HL-60 (cell line): ENCODE measurements at regions not wholly inside any gene's neighbourhood (a gene's known extent, or its start where the extent isn't known, plus 50 kb on each side); places are given as distances from the start of the nearest gene placed in this dataset.

Experiments
- DNase-seq, 2 experiments: peaks; one replicate each; pipeline ENCODE4 v3.0.0-alpha.2; 2010 to 2020; ENCODE audit warnings: low read depth in 1 of 2, low spot score in 1 of 2
- H3K27ac ChIP-seq: fragments of 250-450 bp; sonication (Bioruptor Pico); replicated peaks from 2 replicates; pipeline ENCODE4 v1.5.1; 2020; ENCODE audit warnings: mild to moderate bottlenecking, moderate library complexity
- H3K27me3 ChIP-seq: fragments of 250-450 bp; sonication (Bioruptor Pico); 2 replicates; pipeline ENCODE4 v1.5.1; 2021; ENCODE audit warnings: mild to moderate bottlenecking, moderate library complexity; ENCODE audit not compliant: insufficient read depth, poor library complexity, severe bottlenecking
- H3K4me3 ChIP-seq: replicated peaks from 2 replicates; pipeline ENCODE4 v1.5.1; 2011; ENCODE audit warnings: mild to moderate bottlenecking, control low read depth, low read length; ENCODE audit not compliant: insufficient read depth
- GABPA ChIP-seq: IDR thresholded peaks from 2 replicates; pipeline ENCODE4 v1.6.1; 2012; ENCODE audit warnings: low read depth
- POLR2AphosphoS5 ChIP-seq: IDR thresholded peaks from 2 replicates; pipeline ENCODE4 v1.6.1; 2012; ENCODE audit warnings: low read depth
- SPI1 ChIP-seq: IDR thresholded peaks from 2 replicates; pipeline ENCODE4 v1.6.1; 2012; ENCODE audit warnings: low read depth, mild to moderate bottlenecking, borderline replicate concordance
- TF ChIP-seq, protein P1 (sequence below): IDR thresholded peaks from one replicate; pipeline ENCODE4 v1.5.1; 2011; ENCODE audit warnings: low read length, control low read depth, inconsistent platforms; ENCODE audit not compliant: insufficient read depth
- TF ChIP-seq, protein P2 (sequence below): IDR thresholded peaks from 2 replicates; pipeline ENCODE4 v1.6.1; 2012; ENCODE audit warnings: low read depth; ENCODE audit not compliant: insufficient replicate concordance

DNA sequence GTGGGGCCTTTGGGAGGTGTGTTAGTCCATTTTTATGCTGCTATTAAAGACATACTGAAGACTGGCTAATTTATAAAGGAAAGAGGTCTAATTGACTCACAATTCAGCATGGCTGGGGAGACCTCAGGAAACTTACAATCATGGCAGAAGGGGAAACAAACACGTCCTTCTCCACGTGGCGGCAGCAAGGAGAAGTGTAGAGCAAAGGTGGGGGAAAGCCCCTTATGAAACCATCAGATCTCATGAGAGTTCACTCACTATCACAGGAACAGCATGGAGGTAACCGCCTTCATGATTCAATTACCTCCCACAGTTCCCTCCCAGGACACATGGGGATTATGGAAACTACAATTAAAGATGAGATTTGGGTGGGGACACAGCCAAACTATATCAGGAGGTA lies 187.1 kb upstream of the OSR1 start:
- Histone ChIP-seq H3K4me3 (no peak overlapping the region), H3K27ac (no peak overlapping the region), H3K27me3 (no peaks in the 10 kb centered on the region)
- no peak for DNase-seq
- TF ChIP-seq SPI1 (no peak), GABPA (no peak), POLR2AphosphoS5 (no peak)
- TF ChIP-seq, protein P1, sequence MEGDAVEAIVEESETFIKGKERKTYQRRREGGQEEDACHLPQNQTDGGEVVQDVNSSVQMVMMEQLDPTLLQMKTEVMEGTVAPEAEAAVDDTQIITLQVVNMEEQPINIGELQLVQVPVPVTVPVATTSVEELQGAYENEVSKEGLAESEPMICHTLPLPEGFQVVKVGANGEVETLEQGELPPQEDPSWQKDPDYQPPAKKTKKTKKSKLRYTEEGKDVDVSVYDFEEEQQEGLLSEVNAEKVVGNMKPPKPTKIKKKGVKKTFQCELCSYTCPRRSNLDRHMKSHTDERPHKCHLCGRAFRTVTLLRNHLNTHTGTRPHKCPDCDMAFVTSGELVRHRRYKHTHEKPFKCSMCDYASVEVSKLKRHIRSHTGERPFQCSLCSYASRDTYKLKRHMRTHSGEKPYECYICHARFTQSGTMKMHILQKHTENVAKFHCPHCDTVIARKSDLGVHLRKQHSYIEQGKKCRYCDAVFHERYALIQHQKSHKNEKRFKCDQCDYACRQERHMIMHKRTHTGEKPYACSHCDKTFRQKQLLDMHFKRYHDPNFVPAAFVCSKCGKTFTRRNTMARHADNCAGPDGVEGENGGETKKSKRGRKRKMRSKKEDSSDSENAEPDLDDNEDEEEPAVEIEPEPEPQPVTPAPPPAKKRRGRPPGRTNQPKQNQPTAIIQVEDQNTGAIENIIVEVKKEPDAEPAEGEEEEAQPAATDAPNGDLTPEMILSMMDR, result no peak
- TF ChIP-seq, protein P2, sequence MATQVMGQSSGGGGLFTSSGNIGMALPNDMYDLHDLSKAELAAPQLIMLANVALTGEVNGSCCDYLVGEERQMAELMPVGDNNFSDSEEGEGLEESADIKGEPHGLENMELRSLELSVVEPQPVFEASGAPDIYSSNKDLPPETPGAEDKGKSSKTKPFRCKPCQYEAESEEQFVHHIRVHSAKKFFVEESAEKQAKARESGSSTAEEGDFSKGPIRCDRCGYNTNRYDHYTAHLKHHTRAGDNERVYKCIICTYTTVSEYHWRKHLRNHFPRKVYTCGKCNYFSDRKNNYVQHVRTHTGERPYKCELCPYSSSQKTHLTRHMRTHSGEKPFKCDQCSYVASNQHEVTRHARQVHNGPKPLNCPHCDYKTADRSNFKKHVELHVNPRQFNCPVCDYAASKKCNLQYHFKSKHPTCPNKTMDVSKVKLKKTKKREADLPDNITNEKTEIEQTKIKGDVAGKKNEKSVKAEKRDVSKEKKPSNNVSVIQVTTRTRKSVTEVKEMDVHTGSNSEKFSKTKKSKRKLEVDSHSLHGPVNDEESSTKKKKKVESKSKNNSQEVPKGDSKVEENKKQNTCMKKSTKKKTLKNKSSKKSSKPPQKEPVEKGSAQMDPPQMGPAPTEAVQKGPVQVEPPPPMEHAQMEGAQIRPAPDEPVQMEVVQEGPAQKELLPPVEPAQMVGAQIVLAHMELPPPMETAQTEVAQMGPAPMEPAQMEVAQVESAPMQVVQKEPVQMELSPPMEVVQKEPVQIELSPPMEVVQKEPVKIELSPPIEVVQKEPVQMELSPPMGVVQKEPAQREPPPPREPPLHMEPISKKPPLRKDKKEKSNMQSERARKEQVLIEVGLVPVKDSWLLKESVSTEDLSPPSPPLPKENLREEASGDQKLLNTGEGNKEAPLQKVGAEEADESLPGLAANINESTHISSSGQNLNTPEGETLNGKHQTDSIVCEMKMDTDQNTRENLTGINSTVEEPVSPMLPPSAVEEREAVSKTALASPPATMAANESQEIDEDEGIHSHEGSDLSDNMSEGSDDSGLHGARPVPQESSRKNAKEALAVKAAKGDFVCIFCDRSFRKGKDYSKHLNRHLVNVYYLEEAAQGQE, result no peak

DNA sequence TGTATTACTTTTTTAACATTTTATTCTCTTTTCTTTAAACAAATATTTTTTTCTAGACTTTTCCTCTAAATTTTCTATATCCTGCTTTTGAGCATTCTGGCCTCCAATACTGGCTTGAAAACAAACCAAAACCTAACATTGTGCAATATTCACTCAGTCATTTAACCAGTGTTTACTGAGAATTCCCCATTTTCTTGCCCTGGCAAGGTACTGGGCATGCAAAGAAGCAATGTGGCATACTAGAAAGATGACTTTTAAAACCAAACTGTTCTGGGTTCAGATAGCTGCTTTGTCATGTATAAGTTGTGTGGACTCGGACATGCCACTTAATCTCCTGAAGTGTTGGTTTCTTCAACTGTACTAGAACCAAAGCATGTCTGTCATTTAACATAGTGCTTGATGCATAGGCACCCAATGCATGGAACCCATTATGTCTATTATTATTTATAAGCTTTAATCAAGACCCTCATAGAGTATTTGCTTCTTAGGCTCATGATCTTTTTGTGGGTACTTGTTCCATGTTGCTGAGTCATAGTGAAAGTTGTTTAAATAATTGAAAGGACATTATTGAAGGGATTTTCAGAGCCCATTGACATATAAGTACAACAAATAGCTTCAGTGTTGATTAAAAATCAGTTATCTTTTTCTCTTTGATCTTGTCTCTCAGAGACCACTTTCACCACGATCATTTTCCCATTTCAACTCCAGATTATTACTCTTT lies 185.4 kb upstream of the OSR1 start:
- no peak for DNase-seq
- H3K27me3 ChIP-seq, result no peaks in the 10 kb centered on the region
- no peak overlapping the region for H3K27ac ChIP-seq
- TF ChIP-seq, protein P2, result no peak
- TF ChIP-seq GABPA (no peak), POLR2AphosphoS5 (no peak), SPI1 (no peak)
- TF ChIP-seq, protein P1, result no peak
- no peak overlapping the region for H3K4me3 ChIP-seq

DNA sequence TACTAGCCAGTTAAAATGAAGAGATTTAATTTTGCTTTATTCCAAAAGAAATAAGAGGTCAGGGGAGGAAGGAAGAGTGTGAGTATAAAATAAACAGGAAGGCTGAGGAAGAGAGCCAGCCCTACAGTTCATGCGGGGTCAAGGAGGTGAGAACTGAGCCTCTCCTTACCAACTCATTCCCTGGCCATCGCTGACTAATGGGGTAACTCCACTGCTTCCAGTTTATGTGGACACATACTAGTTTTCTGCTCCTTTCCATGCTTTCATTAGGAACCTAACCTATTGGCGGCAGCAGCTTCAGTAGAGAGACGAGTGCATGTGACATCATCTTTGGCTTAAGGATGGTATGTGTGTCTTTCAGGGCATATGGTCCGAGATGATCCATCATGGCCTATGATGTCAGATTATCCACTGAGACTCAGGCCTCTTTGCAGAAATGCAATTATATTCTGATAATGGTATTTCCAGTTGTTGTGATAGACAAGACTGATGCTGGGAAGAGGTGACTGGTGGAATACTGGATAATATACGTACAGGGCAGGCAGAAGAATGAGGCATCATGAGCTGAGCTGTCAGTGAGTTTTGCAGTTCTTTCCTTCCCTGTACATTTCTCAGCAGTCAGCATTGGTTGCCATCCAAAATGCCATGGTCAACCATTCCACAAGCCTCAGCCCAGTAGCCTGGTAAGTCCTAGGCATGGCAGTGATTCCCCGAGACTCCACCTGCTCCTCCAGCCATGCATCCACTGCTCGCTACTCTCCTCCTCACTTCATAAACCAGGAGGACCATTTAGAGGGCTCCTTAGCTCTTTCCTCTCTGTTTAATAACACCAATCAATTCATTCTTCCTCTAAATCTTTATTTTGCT lies 184.6 kb upstream of the OSR1 start:
- DNase-seq, result no peak
- TF ChIP-seq, protein P2, result no peak
- TF ChIP-seq GABPA (no peak), SPI1 (no peak), POLR2AphosphoS5 (no peak)
- TF ChIP-seq, protein P1, result no peak
- Histone ChIP-seq H3K27me3 (no peaks in the 10 kb centered on the region), H3K27ac (no peak overlapping the region), H3K4me3 (no peak overlapping the region)
